ENCODE measurements at regions not wholly inside any gene's neighbourhood (a gene's known extent, or its start where the extent isn't known, plus 50 kb on each side); places are given as distances from the start of the nearest gene placed in this dataset.

- H3K4me3 ChIP-seq (ENCODE audit: control insufficient read depth, low read depth, low read length), result no peak overlapping the region
- no peak for TF ChIP-seq CTCF (IDR thresholded peaks at IDR 0.05; ENCODE audit: control insufficient read depth, insufficient read depth, low read depth, low read length, missing control alignments)
- DNase-seq (ENCODE audit: low read depth), result no peak
Observed at GRCh38 chr15:92336419-92336987, 57.2 kb upstream of the ST8SIA2 start.

- H3K4me3 ChIP-seq (ENCODE audit: control insufficient read depth, low read depth, low read length), result no peak overlapping the region
Observed at GRCh38 chr15:92339361-92339760, 54.3 kb upstream of the ST8SIA2 start.

More at GRCh38 chr15:92339361-92339760, 54.3 kb upstream of the ST8SIA2 start:
- DNase-seq (ENCODE audit: low read depth), result no peak
- TF ChIP-seq CTCF (IDR thresholded peaks at IDR 0.05; ENCODE audit: control insufficient read depth, insufficient read depth, low read depth, low read length, missing control alignments), result no peak

Measured in AG09309 (cell line).